ENCODE measurements at regions not wholly inside any gene's neighbourhood (a gene's known extent, or its start where the extent isn't known, plus 50 kb on each side); places are given as distances from the start of the nearest gene placed in this dataset.

GRCh38 chr2:146820672-146821071 is 1024.2 kb upstream of the ACVR2A start:
- WGBS (ENCODE audit: extremely low coverage, insufficient read length, low lambda C conversion rate), result no CpG with 5 or more reads among the region's 3 CpGs
- Mint-ChIP-seq H3K4me1 (peaks cover 22 to 25% of the 10 kb centered on the region in 2 experiments), H3K27me3 (ENCODE audit: low read depth) (no peaks in the 10 kb centered on the region), H3K27ac (no peak overlapping the region), H3K9me3 (peaks cover 5 to 11% of the 10 kb centered on the region in 2 experiments; a peak in 4 of 5 replicates), H3K36me3 (ENCODE audit: insufficient read depth in 1 of 3, low read depth in 3 of 3) (peaks cover 0 to 4% (median 2%) of the 10 kb centered on the region in 3 experiments; a peak in 3 of 7 replicates), H3K4me3 (no peak overlapping the region)
- H2BK20ac ChIP-seq (ENCODE audit: low read depth, low read length, poor library complexity, severe bottlenecking), result no peak overlapping the region
- H3K4me1 ChIP-seq (ENCODE audit: insufficient read depth, low read length), result no peaks in the 10 kb centered on the region
- no peak overlapping the region for H2BK15ac ChIP-seq (ENCODE audit: low read depth, low read length)
- no peaks in the 10 kb centered on the region for H3K27me3 ChIP-seq (ENCODE audit: insufficient read depth, low read length)
- no peak overlapping the region for H2BK5ac ChIP-seq (ENCODE audit: insufficient read length, low read length)
- H3K4me2 ChIP-seq (ENCODE audit: insufficient read depth, insufficient read length, low read length), result no peak overlapping the region
- no peak overlapping the region for H3K9ac ChIP-seq (ENCODE audit: extremely low read depth, insufficient read length, low read length)
- TF ChIP-seq CTCF (conservative IDR thresholded peaks at IDR 0.05), result no peak
- no peak overlapping the region for H4K5ac ChIP-seq (ENCODE audit: insufficient read length, low read depth, low read length)
- H2BK120ac ChIP-seq (ENCODE audit: low read depth, low read length, poor library complexity, severe bottlenecking), result no peak overlapping the region
- H2AFZ ChIP-seq (ENCODE audit: low read length), result no peak overlapping the region
- H4K8ac ChIP-seq (replicated peaks; ENCODE audit: insufficient read length, low read depth, low read length), result no peak overlapping the region
- H4K91ac ChIP-seq (ENCODE audit: insufficient read length, low read depth, low read length), result no peak overlapping the region
- H3K14ac ChIP-seq (ENCODE audit: insufficient read depth, low read length), result no peak overlapping the region
- DNase-seq, result no peak
- no peak overlapping the region for H3K56ac ChIP-seq (ENCODE audit: insufficient read length, low read depth, low read length)
- H2BK12ac ChIP-seq (ENCODE audit: insufficient read length, low read depth, low read length), result no peak overlapping the region
- H3K23me2 ChIP-seq (ENCODE audit: insufficient read length, low read depth, low read length, poor library complexity, severe bottlenecking), result no peaks in the 10 kb centered on the region
- no peak overlapping the region for H2AK5ac ChIP-seq (ENCODE audit: insufficient read length, low read length)
- H3K79me1 ChIP-seq (ENCODE audit: insufficient read depth, low read depth, low read length, poor library complexity, severe bottlenecking), result no peaks in the 10 kb centered on the region
- H3K9me3 ChIP-seq (ENCODE audit: control insufficient read depth, low read depth, low read length), result no peaks in the 10 kb centered on the region
- H4K20me1 ChIP-seq (ENCODE audit: control insufficient read depth, insufficient read depth, insufficient read length), result no peaks in the 10 kb centered on the region
- no peaks in the 10 kb centered on the region for H3K79me2 ChIP-seq (ENCODE audit: insufficient read depth, low read length)
- no peak overlapping the region for H3K18ac ChIP-seq (ENCODE audit: insufficient read length, low read depth, low read length)
- H3K4ac ChIP-seq (ENCODE audit: low read depth, low read length), result no peak overlapping the region
- no peak overlapping the region for H3T11ph ChIP-seq (ENCODE audit: low read length)
- H3K27ac ChIP-seq (ENCODE audit: insufficient read length, low read depth, low read length), result no peak overlapping the region
- no peak overlapping the region for H3K23ac ChIP-seq (ENCODE audit: insufficient read length, low read depth, low read length)
